Glutamatergic neuron (in vitro differentiated cells): ENCODE measurements at regions not wholly inside any gene's neighbourhood (a gene's known extent, or its start where the extent isn't known, plus 50 kb on each side); places are given as distances from the start of the nearest gene placed in this dataset.

Experiments
- DNase-seq: peaks from one replicate; pipeline ENCODE4 v3.0.0; 2022
- H3K27ac Mint-ChIP-seq: one replicate; pipeline ENCODE4 v1.8.0; 2020; ENCODE audit warnings: mild to moderate bottlenecking, mixed read lengths, inconsistent platforms; ENCODE audit not compliant: unreplicated experiment
- H3K27me3 Mint-ChIP-seq: one replicate; pipeline ENCODE4 v1.8.0; 2020; ENCODE audit warnings: mild to moderate bottlenecking, moderate library complexity, mixed read lengths, inconsistent platforms; ENCODE audit not compliant: unreplicated experiment
- H3K36me3 Mint-ChIP-seq: one replicate; pipeline ENCODE4 v1.8.0; 2020; ENCODE audit warnings: mild to moderate bottlenecking, mixed read lengths, inconsistent platforms; ENCODE audit not compliant: unreplicated experiment
- H3K4me1 Mint-ChIP-seq: one replicate; pipeline ENCODE4 v1.8.0; 2020; ENCODE audit warnings: mild to moderate bottlenecking, low read depth, mixed read lengths, inconsistent platforms; ENCODE audit not compliant: unreplicated experiment
- H3K4me3 Mint-ChIP-seq: one replicate; pipeline ENCODE4 v1.8.0; 2020; ENCODE audit warnings: mild to moderate bottlenecking, mixed read lengths, inconsistent platforms; ENCODE audit not compliant: unreplicated experiment
- H3K9me3 Mint-ChIP-seq: one replicate; pipeline ENCODE4 v1.8.0; 2020; ENCODE audit warnings: mild to moderate bottlenecking, moderate library complexity, mixed read lengths, inconsistent platforms; ENCODE audit not compliant: unreplicated experiment
- CTCF ChIP-seq: fragments of 200-600 bp; sonication (generic); IDR thresholded peaks from one replicate; pipeline ENCODE4 v1.5.0; 2021; ENCODE audit not compliant: partially characterized antibody, unreplicated experiment

- no peaks in the 10 kb centered on the region for H3K9me3 Mint-ChIP-seq
- H3K27ac Mint-ChIP-seq: no peak overlapping the region
- no peaks in the 10 kb centered on the region for H3K4me1 Mint-ChIP-seq
- no peak overlapping the region for H3K4me3 Mint-ChIP-seq
- H3K27me3 Mint-ChIP-seq: no peaks in the 10 kb centered on the region
- TF ChIP-seq CTCF: no peak
- H3K36me3 Mint-ChIP-seq: no peaks in the 10 kb centered on the region
- DNase-seq: no peak
These were observed 233.2 kb upstream of the TCF4 start for GRCh38 chr18:55821219-55821618.

DNA sequence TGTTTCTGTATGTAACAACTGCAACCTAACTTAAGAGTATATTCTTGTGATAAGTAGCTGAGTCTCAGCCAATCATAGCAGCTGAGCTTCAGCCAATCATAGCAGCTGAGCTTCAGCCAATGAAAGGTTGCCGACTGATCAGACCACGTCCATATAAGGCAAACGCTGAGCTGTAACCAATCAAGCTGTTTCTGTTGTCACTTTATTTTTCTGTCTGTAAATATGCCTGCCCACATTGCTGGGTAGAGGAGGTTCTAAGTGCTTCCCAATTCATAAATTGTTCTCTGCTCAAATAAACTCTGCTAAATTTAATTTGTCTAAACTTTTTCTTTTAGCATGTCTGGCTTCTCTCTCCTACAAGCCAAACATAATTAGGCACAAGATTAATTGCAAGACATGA lies 231.5 kb upstream of the TCF4 start:
- no peak for DNase-seq
- Mint-ChIP-seq H3K27me3 (no peaks in the 10 kb centered on the region), H3K9me3 (no peaks in the 10 kb centered on the region), H3K4me3 (no peak overlapping the region), H3K27ac (no peak overlapping the region), H3K4me1 (no peaks in the 10 kb centered on the region), H3K36me3 (no peaks in the 10 kb centered on the region)
- TF ChIP-seq CTCF: no peak

- Mint-ChIP-seq H3K4me3 (no peak overlapping the region), H3K27me3 (no peaks in the 10 kb centered on the region), H3K4me1 (no peaks in the 10 kb centered on the region), H3K27ac (no peak overlapping the region), H3K9me3 (no peaks in the 10 kb centered on the region), H3K36me3 (no peaks in the 10 kb centered on the region)
- no peak for DNase-seq
- TF ChIP-seq CTCF: no peak
These were observed 230.3 kb upstream of the TCF4 start for GRCh38 chr18:55818284-55818683.

- H3K4me3 Mint-ChIP-seq: no peak overlapping the region
- no peaks in the 10 kb centered on the region for H3K27me3 Mint-ChIP-seq
- H3K27ac Mint-ChIP-seq: no peak overlapping the region
- H3K36me3 Mint-ChIP-seq: no peaks in the 10 kb centered on the region
- H3K9me3 Mint-ChIP-seq: no peaks in the 10 kb centered on the region
- DNase-seq: no peak
- no peak for TF ChIP-seq CTCF
- no peaks in the 10 kb centered on the region for H3K4me1 Mint-ChIP-seq
These were observed 223.9 kb upstream of the TCF4 start for GRCh38 chr18:55811925-55812324.

GRCh38 chr18:55805666-55806065 lies 217.7 kb upstream of the TCF4 start:
- Mint-ChIP-seq H3K9me3 (no peaks in the 10 kb centered on the region), H3K4me1 (no peaks in the 10 kb centered on the region), H3K36me3 (no peaks in the 10 kb centered on the region), H3K27ac (no peak overlapping the region), H3K4me3 (no peak overlapping the region), H3K27me3 (no peaks in the 10 kb centered on the region)
- no peak for DNase-seq
- TF ChIP-seq CTCF: no peak
